HG03558 (cell line): ENCODE measurements at regions not wholly inside any gene's neighbourhood (a gene's known extent, or its start where the extent isn't known, plus 50 kb on each side); places are given as distances from the start of the nearest gene placed in this dataset.
"Not testable (repeated sequence)": the region's sequence is repeated elsewhere in the genome, so short reads cannot be mapped to it uniquely, and the experiment has no call there.

Source experiments
- ATAC-seq: cut with Tn5 transposase; IDR thresholded peaks from one replicate; pipeline ENCODE4 v1.9.1; 2021; ENCODE audit warnings: moderate number of reproducible peaks; ENCODE audit not compliant: unreplicated experiment; ENCODE audit errors: extremely low read depth

DNA sequence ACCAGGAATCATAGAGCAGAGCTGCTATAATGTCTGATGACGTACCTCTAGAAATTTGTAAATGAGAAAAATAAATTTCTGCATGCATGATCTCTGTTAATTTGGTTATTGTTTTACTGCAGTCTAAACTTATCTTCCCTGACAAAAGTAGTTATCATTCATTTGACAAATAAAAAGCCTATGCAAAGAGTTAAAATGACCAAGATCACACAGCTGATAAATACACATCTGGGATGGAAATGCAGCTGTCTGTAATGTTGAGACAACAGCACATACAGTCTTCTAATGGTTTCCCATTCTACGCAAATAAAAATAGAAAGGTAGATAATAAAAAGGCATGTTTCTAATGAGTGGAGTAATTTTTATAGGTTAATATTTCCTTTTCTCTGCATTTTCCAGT lies 225.1 kb upstream of the LUZP2 start:
- ATAC-seq: no peak

DNA sequence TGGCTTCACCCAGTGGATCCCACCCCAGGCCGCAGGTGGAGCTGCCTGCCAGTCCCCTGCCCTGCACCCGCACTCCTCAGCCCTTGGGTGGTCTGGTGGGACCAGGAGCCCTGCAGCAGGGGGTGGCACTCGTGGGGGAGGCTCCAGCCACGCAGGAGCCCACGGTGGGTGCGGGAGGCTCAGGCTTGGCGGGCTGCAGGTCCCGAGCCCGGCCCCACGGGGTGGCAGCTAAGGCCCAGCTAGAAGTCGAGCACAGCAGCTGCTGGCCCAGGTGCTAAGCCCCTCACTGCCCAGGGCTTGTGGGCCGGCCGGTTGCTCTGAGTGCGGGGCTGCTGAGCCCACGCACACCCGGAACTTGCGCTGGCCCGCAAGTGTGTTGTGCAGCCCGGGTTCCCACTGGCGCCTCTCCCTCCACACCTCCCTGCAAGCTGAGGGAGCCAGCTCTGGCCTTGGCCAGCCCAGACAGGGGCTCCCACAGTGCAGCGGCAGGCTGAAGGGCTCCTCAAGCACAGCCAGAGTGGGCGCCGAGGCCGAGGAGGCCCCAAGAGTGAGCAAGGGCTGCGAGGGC lies 222.6 kb upstream of the LUZP2 start:
- not testable (repeated sequence) for ATAC-seq

DNA sequence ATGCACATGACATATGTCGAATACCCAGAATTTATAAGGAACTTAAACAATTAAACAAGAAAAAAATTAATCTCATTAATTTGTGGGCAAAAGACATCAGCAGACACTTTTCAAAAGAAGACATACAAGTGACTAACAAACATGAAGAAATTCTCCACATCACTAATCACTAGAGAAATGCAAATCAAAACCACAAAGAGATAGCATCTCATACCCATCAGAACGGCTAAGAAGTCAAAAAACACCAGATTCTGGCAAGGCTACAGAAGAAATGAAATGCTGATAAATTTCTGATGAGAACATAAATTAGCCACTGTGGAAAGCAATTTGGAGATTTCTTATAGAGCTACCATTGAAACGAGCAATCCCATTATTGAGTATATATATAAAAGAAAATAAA lies 210.6 kb upstream of the LUZP2 start:
- no peak for ATAC-seq

DNA sequence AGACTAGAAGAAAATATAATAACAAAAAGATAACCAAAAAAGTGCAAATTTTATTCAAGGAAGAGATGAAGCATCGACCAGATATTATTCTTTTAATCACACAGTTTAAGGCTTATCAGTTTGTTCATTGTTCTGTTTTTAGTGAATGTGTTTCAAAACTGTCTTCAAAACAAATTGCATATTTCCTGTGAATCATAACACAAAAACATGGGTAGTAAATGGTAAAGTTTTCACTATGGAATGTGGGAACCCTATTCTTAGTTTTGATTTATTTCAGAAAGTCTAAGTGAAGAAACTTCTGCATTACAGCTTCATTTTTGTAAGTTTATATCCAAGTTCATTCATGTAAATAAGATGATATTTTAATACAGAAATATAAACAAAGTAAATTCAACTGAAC lies 207.6 kb upstream of the LUZP2 start:
- no peak for ATAC-seq

DNA sequence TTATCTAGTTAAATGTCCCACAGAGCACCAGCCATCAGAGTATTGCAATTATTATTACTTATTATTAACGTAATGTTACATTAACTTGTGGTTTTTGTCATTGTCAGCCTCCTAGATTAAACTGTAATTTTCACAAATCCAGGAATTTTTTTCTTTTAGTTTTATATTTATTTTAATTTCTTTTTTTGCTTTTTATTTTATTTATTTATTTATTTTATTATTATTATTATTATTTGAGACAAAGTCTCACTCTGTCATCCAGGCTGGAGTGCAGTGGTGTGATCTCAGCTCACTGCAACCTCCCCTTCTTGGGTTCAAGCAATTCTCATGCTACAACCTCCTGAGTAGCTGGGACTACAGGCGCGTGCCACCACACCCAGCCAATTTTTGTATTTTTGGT lies 202.9 kb upstream of the LUZP2 start:
- no peak for ATAC-seq

DNA sequence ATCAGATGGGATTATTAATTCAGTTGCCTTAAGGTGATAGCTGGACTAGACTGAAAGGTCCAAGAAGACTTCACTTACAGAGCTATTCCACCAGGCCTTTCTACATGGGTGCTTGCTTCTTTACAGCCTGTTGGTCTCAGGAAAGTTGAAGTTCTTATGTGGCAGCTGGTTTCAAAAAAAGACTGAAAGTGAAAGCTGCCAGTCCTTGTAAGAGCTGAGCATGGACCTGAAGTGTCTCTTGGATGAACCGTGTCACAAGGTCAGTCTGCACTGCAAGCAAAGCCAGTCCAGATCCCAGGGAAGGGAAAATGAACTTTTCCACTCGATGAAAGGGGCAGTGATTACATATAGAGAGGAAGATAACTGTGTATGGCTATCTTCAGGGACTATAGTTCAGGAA lies 201.5 kb upstream of the LUZP2 start:
- ATAC-seq: no peak

GRCh38 chr11:24297461-24297860 lies 199.4 kb upstream of the LUZP2 start:
- no peak for ATAC-seq

DNA sequence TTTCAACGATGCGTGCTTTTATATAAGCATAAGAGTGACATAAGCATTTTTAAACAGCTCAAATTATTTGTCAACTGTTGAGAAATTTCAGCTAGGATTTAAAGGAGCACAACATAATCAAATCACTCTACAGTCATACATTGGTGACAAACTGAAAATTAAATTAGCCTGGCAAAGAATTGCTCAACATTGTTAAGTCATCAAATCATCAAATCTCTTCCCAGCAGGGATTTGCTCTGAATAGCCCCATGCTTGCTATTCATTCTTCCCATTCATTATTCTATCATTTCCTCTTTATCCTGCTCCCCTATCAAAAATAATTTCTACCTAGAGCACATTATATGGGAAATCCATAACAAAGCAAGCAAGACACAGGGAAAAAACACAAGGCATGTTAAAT lies 198.7 kb upstream of the LUZP2 start:
- no peak for ATAC-seq

- no peak for ATAC-seq
Measured at GRCh38 chr11:24311974-24312373, 184.9 kb upstream of the LUZP2 start.

DNA sequence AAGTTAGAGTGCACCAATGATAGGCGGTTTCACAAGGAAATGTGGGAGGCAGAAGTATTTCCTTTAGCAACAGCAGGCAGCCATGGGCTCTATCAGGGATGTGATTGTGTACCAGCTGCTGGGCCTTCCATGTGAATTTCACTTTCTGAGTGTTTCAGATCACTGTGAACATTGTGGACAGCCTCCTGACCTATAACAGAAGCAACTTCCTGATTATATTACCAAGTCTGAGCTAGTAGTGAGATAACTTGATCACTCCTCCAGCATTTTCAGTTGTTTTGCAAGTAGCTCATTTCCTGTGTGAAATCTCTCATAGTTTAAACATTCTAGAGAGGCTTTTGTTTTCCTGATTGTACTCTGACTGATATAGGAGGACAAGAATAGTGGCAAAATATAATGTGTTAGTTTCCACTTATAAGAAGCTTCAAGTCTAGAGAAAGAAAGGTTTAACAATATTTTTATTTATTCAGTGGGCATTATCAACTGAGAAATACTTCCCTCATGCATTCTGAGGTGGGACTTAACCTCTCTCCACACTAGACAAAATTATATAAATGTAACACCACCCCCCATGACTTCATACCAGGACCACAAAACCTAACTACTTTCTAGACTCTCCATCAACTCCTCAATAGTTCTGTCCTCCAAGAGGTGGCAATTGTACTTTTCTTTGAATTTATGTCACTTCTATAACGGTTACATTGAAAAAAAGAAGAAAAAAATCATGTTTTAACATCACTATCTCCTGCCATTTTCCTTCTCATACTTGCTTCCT lies 184.2 kb upstream of the LUZP2 start:
- ATAC-seq: no peak

GRCh38 chr11:24321229-24321628 lies 175.6 kb upstream of the LUZP2 start:
- ATAC-seq: no peak

DNA sequence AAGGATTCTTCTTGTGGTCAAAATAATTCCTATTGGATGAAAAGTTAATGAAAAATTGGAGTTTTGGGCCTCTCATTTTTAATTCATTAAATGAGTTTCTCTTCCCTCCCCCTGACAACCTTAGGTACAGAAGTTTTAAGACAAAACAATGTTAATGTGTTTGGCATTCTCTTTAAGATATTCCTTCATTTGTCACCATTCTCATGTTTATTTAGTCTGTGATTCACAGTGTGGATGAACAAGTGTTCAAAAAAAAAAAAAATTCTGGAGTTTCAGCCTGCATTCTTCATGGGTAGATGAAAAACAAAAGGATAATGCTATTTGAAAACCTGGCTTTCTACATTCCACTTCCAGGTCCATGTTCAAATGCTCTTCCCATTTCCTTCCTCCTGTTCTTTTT lies 172.6 kb upstream of the LUZP2 start:
- ATAC-seq: no peak

DNA sequence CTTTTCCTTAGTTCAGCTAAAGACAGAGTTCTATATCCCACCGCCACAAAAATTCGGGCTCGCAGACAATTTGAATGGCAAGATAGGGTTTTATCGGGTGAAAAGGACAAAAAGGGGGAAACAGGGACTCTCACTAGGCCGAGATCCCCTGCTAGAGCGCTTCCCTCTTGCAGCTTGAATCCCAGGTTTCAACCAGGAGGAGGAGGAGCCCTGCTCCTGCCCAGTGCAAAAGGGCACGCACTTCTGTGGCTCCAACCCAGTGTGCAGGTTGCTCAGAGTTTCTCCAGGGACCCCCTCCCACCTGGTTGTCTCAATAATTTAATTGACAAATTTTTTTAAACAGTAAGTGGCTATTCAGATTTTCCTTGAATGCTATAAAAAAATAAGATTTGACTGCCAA lies 152.6 kb upstream of the LUZP2 start:
- ATAC-seq: no peak

DNA sequence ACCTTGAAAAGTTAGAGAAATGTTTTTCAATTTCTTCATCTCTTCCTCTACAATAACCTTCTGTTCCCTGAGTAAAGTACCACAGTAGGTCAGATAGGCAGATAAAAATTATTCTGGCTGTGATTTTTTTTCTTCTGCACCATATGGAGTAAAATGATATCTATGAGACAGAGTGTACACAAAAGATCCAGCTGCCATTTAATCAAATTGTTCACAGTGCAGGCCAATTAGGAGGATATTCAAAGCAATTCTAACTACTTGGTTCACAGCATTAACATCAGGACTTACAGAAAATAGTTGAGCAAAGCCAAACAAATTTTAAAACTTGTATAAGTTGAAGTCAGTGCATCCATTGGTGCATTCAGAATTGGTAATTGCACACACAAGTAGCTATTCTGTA lies 147.9 kb upstream of the LUZP2 start:
- ATAC-seq: no peak

DNA sequence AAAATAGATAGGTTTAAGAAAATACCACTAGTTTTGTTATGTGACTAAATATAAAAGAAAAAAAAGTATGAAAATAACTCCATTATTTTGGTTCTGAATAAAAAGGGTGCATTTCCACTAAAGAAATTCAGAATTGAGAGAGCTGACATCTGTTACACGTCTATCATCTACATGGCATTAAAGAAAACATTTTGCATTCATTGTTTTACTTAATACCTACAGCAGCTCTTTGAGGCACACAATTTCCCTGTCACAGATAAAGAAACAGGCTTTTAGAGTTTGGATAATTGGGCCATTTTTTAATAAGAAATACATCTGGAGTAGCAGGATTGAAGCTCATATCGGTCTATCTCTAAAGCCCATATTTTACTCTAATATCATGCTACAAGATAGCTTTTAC lies 145.7 kb upstream of the LUZP2 start:
- ATAC-seq: no peak

- no peak for ATAC-seq
Measured at GRCh38 chr11:24356501-24356900, 140.4 kb upstream of the LUZP2 start.

DNA sequence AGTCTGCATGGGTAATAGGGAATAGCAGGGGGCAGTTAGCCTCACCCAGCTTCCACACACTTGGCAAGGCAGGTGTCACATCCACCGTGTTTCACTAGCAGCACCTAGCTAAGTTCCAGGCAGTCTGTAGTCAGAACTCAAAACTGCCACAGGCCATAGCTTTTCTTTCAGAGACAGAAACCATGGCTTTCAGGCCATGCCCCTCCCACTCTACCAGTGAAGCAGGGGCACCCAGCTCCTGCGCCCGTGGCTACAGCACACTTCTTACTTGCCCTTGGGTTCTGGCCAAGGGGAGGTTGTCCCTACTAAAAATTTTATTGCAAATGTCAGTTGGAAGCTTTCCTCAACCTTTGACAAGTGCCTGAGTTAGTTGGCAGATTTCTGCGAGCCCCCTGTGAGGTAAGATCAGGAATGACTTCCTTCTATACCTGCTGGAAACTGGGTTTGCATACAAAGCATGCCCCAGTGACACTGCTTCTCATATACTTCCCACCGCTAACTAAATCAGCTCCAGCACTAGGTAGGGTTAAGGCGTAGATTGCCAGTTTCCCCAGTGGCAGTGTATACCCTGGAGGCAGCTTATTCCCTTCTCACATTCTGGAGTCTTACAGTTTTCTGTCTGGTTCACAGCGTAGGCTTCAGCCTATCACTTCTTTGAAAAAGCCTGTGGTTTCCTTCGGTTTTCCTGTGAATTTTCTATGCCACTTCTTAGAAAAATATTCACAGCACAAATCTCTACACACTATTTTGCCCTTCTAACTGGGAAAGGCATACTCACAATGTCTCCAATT lies 139.0 kb upstream of the LUZP2 start:
- no peak for ATAC-seq

DNA sequence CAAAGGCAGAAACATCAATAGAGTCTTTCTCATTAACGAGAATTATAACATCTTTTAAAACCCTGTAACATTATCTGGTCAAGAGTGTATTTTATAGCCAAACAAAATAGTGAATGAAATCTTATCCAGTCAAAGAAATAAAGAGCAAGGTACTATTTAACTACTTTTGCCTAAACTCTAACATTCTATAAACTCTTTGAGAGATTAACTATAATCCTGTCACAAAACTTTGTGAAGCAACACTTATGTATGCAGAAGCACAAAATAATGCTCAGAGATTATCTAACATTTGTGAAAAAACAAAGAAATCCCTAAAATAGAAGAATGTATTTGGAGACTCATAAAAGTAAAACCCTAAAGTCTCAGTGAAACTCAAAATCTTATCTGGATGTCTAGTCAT lies 124.4 kb upstream of the LUZP2 start:
- no peak for ATAC-seq

DNA sequence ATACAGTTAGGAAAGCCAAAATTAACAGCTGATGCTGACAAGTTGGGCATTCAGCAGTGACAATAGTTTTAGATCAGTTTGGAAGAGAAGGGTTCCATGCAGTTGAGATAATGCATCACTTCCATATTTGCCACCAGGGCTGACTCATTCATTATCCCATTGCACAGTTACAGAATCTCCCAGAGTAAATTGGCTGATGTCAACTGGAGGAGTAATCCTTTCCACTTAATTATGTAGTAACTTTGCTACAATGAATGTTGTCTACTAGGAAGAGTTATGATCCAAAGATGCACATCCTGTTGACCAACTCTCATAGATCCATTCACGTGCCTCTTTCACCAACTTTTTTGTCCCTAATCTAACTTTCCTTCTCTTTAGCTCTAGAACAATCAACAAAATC lies 123.3 kb upstream of the LUZP2 start:
- ATAC-seq: no peak

DNA sequence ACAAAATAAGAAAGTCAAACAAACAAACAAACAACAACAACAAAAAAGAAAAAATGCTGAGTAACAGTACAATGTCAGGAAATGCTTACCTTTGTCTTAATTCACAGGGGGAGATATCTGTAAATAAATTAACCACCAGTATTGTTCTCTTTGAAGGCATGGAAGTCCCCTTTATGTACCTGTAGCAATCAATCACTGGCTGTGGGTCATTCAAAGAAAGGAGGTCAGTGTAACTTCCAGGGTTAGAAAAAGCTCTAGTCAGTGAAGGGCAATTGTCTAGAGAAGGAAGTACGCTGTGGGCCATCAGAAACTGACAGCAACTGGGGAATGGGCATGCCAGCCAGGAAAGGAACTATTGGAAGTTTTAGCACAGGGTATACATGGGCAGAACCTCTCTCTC lies 121.5 kb upstream of the LUZP2 start:
- no peak for ATAC-seq

DNA sequence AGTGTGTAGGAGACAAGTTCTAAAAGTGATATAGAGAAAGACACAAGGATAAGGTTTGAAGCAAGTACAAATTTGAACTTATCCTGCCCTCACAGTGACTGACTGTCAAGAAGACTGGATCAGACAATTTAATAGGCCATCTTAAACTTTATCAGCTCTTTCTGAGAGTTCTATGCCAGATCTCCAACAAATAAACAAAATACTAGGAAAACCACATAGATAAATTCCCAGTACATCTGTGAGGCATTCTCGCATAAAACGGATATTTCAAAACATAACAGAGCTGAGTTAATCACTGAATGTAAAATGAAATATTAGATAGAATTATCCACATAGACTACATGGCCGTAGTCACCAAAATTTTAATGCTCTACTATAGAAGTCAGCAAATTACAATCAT lies 120.9 kb upstream of the LUZP2 start:
- no peak for ATAC-seq

DNA sequence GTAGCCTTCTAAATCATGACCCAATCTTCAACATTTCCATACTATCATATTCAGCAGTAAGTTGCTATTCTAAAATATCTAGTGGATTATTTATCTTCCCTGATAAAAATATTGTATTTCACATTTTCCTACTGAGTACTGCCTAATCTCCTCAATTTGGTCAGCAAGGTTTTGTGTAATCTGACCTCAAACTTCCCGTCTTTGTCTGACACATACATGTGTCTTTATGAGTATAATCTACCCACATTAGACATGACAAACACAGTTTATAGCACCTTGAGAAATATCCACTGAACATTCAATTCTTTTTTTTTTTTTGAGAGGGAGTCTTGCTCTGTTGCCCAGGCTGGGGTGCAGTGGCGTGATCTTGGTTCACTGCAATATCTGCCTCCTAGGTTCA lies 113.7 kb upstream of the LUZP2 start:
- ATAC-seq: no peak
